K562 (cell line): ENCODE measurements at regions not wholly inside any gene's neighbourhood (a gene's known extent, or its start where the extent isn't known, plus 50 kb on each side); places are given as distances from the start of the nearest gene placed in this dataset.

Experiments used
- CC2D1A ChIP-seq: fragments of 450-650 bp; IDR thresholded peaks from 2 replicates; pipeline ENCODE4 v1.6.1; 2017; ENCODE audit warnings: mild to moderate bottlenecking
- CHD2 ChIP-seq: IDR thresholded peaks from 2 replicates; pipeline ENCODE4 v1.6.1; 2011; ENCODE audit warnings: low read depth, low read length
- EP300 ChIP-seq: IDR thresholded peaks from 2 replicates; pipeline ENCODE4 v1.6.1; 2012; ENCODE audit warnings: low read length, improper control_type of control experiment
- KDM4B ChIP-seq, 2 experiments: fragments of 450-650 bp in 1 of 2; sonication (generic) in 1 of 2; IDR thresholded peaks; 2 replicates each; pipeline ENCODE4 v1.6.1; 2016 to 2017; ENCODE audit warnings: borderline replicate concordance in 2 of 2, antibody characterized with exemption in 1 of 2, low read depth in 1 of 2, mild to moderate bottlenecking in 1 of 2
- NFE2 ChIP-seq: IDR thresholded peaks from 2 replicates; pipeline ENCODE4 v1.6.1; 2014; ENCODE audit warnings: antibody characterized with exemption, low read depth
- NR3C1 ChIP-seq: sonication (generic); formaldehyde crosslinking; IDR thresholded peaks from 2 replicates; pipeline ENCODE4 v1.8.1; 2022; ENCODE audit warnings: missing genetic modification reagents
- PHF21A ChIP-seq: fragments of 450-650 bp; IDR thresholded peaks from 2 replicates; pipeline ENCODE4 v1.6.1; 2017; ENCODE audit warnings: low read depth, borderline replicate concordance
- POLR2A ChIP-seq: fragments of 450-650 bp; conservative IDR thresholded peaks from 2 replicates; pipeline ENCODE4 v1.6.1; 2016
- TEAD4 ChIP-seq, 2 experiments: sonication (generic) in 1 of 2; formaldehyde crosslinking in 1 of 2; IDR thresholded peaks; 2 replicates each; pipeline versions ENCODE4 v1.6.1 to v1.8.0; 2012 to 2022; ENCODE audit warnings: borderline replicate concordance in 1 of 2, inconsistent platforms in 1 of 2, low read length in 1 of 2, mild to moderate bottlenecking in 1 of 2, missing genetic modification reagents in 1 of 2
- THAP7 ChIP-seq: fragments of 250-450 bp; sonication (Bioruptor Pico); IDR thresholded peaks from 2 replicates; pipeline ENCODE4 v1.5.0; 2021
- ZNF12 ChIP-seq: sonication (generic); formaldehyde crosslinking; IDR thresholded peaks from 2 replicates; pipeline ENCODE4 v1.4.0; 2020; ENCODE audit warnings: mild to moderate bottlenecking, missing genetic modification reagents
- ZNF766 ChIP-seq: fragments of 200-800 bp; sonication (Bioruptor generic); conservative IDR thresholded peaks from 2 replicates; pipeline ENCODE4 v1.6.1; 2016; ENCODE audit warnings: missing genetic modification characterization, missing compliant biosample characterization
- TF ChIP-seq, protein P1 (sequence below), 3 experiments: IDR thresholded peaks in 2 of 3; conservative IDR thresholded peaks in 1 of 3; 2 replicates each; pipeline ENCODE4 v1.5.1; 2011 to 2012; ENCODE audit warnings: low read length in 3 of 3, mild to moderate bottlenecking in 3 of 3, control low read depth in 2 of 3, improper control_type of control experiment in 1 of 3, inconsistent platforms in 1 of 3, low read depth in 1 of 3, mixed read lengths in 1 of 3, moderate library complexity in 1 of 3; ENCODE audit not compliant: insufficient read depth in 2 of 3
- TF ChIP-seq, protein P2 (sequence below): fragments of 450-650 bp; formaldehyde crosslinking; IDR thresholded peaks from 2 replicates; pipeline ENCODE4 v1.4.0; 2020; ENCODE audit warnings: mild to moderate bottlenecking, moderate library complexity

GRCh38 chr16:25593260-25593659, 98.5 kb upstream of the HS3ST4 start:
- TF ChIP-seq, protein P1, sequence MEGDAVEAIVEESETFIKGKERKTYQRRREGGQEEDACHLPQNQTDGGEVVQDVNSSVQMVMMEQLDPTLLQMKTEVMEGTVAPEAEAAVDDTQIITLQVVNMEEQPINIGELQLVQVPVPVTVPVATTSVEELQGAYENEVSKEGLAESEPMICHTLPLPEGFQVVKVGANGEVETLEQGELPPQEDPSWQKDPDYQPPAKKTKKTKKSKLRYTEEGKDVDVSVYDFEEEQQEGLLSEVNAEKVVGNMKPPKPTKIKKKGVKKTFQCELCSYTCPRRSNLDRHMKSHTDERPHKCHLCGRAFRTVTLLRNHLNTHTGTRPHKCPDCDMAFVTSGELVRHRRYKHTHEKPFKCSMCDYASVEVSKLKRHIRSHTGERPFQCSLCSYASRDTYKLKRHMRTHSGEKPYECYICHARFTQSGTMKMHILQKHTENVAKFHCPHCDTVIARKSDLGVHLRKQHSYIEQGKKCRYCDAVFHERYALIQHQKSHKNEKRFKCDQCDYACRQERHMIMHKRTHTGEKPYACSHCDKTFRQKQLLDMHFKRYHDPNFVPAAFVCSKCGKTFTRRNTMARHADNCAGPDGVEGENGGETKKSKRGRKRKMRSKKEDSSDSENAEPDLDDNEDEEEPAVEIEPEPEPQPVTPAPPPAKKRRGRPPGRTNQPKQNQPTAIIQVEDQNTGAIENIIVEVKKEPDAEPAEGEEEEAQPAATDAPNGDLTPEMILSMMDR (IDR thresholded peaks at IDR 0.05 in 2 of 3, conservative IDR thresholded peaks at IDR 0.05 in 1 of 3; ENCODE audit: insufficient read depth in 2 of 3, low read depth in 1 of 3, low read length in 3 of 3) = no peak
- TF ChIP-seq NR3C1 (no peak), NFE2 (no peak), EP300 (no peak), KDM4B (IDR thresholded peaks at IDR 0.05; ENCODE audit: borderline replicate concordance in 2 of 2, low read depth in 1 of 2) (no peak), POLR2A (no peak), THAP7 (no peak), TEAD4 (IDR thresholded peaks at IDR 0.05; ENCODE audit: low read length) (no peak), TEAD4 (CRISPR knock-in tag; IDR thresholded peaks at IDR 0.05; ENCODE audit: borderline replicate concordance) (no peak), CHD2 (no peak), CC2D1A (no peak), ZNF12 (CRISPR knock-in tag) (no peak), PHF21A (no peak), ZNF766 (CRISPR knock-in tag) (no peak)
- TF ChIP-seq, protein P2, sequence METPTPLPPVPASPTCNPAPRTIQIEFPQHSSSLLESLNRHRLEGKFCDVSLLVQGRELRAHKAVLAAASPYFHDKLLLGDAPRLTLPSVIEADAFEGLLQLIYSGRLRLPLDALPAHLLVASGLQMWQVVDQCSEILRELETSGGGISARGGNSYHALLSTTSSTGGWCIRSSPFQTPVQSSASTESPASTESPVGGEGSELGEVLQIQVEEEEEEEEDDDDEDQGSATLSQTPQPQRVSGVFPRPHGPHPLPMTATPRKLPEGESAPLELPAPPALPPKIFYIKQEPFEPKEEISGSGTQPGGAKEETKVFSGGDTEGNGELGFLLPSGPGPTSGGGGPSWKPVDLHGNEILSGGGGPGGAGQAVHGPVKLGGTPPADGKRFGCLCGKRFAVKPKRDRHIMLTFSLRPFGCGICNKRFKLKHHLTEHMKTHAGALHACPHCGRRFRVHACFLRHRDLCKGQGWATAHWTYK (CRISPR knock-in tag) = no peak
